ENCODE measurements at regions not wholly inside any gene's neighbourhood (a gene's known extent, or its start where the extent isn't known, plus 50 kb on each side); places are given as distances from the start of the nearest gene placed in this dataset.

GRCh38 chr1:47708019-47708535 is 270.2 kb downstream of the FOXD2 start:
- TF ChIP-seq ZNF384 (IDR thresholded peaks at IDR 0.05) (no peak), FOXM1 (IDR thresholded peaks at IDR 0.05; ENCODE audit: borderline replicate concordance) (no peak), CTBP1 (IDR thresholded peaks at IDR 0.05; ENCODE audit: borderline replicate concordance) (no peak), FOXK2 (IDR thresholded peaks at IDR 0.05) (no peak), PKNOX1 (IDR thresholded peaks at IDR 0.05) (no peak), SUZ12 (IDR thresholded peaks at IDR 0.05) (no peak), HDGF (IDR thresholded peaks at IDR 0.05; ENCODE audit: borderline replicate concordance) (no peak), BHLHE40 (IDR thresholded peaks at IDR 0.05; ENCODE audit: borderline replicate concordance) (no peak)
- POLR2A ChIA-PET, result interaction anchor here (1.6 to 2.3 kb wide), 2 partner anchors 21 to 23 kb away, joined by 3 to 15 read pairs; no protein-coding TSS in a partner anchor
- CTCF ChIA-PET, result interaction anchor here (1.6 to 4.6 kb wide), 3 partner anchors 259 to 276 kb away, joined by 5 to 41 read pairs (median 8); partner anchors contain the start of gene FOXD2
- no peak for DNase-seq (ENCODE audit: extremely low spot score)

GRCh38 chr1:47708658-47709018 is 270.8 kb downstream of the FOXD2 start:
- POLR2A ChIA-PET, result interaction anchor here (0.9 to 2.3 kb wide), 10 partner anchors 13 to 273 kb away, joined by 3 to 15 read pairs (median 4); partner anchors contain the start of gene FOXD2
- CTCF ChIA-PET, result interaction anchor here (0.6 to 4.6 kb wide), 8 partner anchors 12 to 277 kb away, joined by 3 to 41 read pairs (median 6); partner anchors contain the start of gene FOXD2
- DNase-seq (ENCODE audit: extremely low spot score), result no peak
- TF ChIP-seq ZNF384 (IDR thresholded peaks at IDR 0.05) (no peak), TARDBP (IDR thresholded peaks at IDR 0.05) (no peak), FOXK2 (IDR thresholded peaks at IDR 0.05) (no peak), ELF4 (IDR thresholded peaks at IDR 0.05) (no peak), HDGF (IDR thresholded peaks at IDR 0.05; ENCODE audit: borderline replicate concordance) (no peak), LEF1 (IDR thresholded peaks at IDR 0.05; ENCODE audit: borderline replicate concordance) (no peak), NFRKB (IDR thresholded peaks at IDR 0.05) (no peak), BHLHE40 (IDR thresholded peaks at IDR 0.05; ENCODE audit: borderline replicate concordance) (no peak), CTBP1 (IDR thresholded peaks at IDR 0.05; ENCODE audit: borderline replicate concordance) (no peak), PKNOX1 (IDR thresholded peaks at IDR 0.05) (no peak)

GRCh38 chr1:47709019-47709871 is 271.4 kb downstream of the FOXD2 start:
- CTCF ChIA-PET, result interaction anchor here (0.5 to 4.6 kb wide), 12 partner anchors 9 to 359 kb away, joined by 3 to 41 read pairs (median 4); partner anchors contain the start of gene FOXD2
- TF ChIP-seq L3MBTL2 (conservative IDR thresholded peaks at IDR 0.05) (peak; percentile 52; the same call in 1 of the 2 replicates), FOXA1 (IDR thresholded peaks at IDR 0.05) (no peak)
- peak; percentile 72 for DNase-seq (ENCODE audit: extremely low spot score)
- POLR2A ChIA-PET, result interaction anchor here (0.9 to 2.3 kb wide), 10 partner anchors 14 to 273 kb away, joined by 3 to 15 read pairs (median 4); partner anchors contain the start of gene FOXD2

DNA sequence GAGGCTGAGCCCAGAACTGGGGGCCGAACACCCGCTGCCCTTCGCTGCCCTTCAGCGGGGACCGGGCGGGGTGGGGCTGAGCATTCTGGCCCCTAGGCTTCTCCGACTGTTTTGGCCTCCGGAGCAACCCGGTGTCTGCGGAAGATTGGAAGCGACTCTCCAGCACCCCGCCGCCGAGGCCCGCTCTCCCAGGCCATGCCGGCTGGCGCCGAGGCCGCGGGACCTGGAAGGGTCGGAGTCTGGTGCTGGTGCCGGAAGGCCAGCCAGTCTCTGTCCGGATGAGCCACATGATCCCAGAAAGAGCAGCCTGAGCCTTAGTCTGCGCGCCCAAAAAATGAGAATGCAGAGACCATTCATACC is 272.0 kb downstream of the FOXD2 start:
- TF ChIP-seq LEF1 (IDR thresholded peaks at IDR 0.05; ENCODE audit: borderline replicate concordance) (no peak), ELF4 (IDR thresholded peaks at IDR 0.05) (no peak), PKNOX1 (IDR thresholded peaks at IDR 0.05) (no peak), ZNF384 (IDR thresholded peaks at IDR 0.05) (no peak), FOXK2 (IDR thresholded peaks at IDR 0.05) (no peak), CTBP1 (IDR thresholded peaks at IDR 0.05; ENCODE audit: borderline replicate concordance) (no peak), SUZ12 (IDR thresholded peaks at IDR 0.05) (no peak), SP1 (IDR thresholded peaks at IDR 0.05) (no peak), HDGF (IDR thresholded peaks at IDR 0.05; ENCODE audit: borderline replicate concordance) (no peak), FOXA1 (IDR thresholded peaks at IDR 0.05) (no peak), BHLHE40 (IDR thresholded peaks at IDR 0.05; ENCODE audit: borderline replicate concordance) (no peak), NFRKB (IDR thresholded peaks at IDR 0.05) (no peak), ARNT (IDR thresholded peaks at IDR 0.05) (no peak), FOXM1 (IDR thresholded peaks at IDR 0.05; ENCODE audit: borderline replicate concordance) (no peak), TARDBP (IDR thresholded peaks at IDR 0.05) (no peak), L3MBTL2 (conservative IDR thresholded peaks at IDR 0.05) (no peak; the same call in 1 of the 2 replicates)
- DNase-seq (ENCODE audit: extremely low spot score), result peak; percentile 46
- CTCF ChIA-PET, result interaction anchor here (0.5 to 4.6 kb wide), 19 partner anchors 14 to 388 kb away, joined by 3 to 41 read pairs (median 4); partner anchors contain the start of gene FOXD2
- POLR2A ChIA-PET, result interaction anchor here (1.2 to 2.3 kb wide), 5 partner anchors 22 to 272 kb away, joined by 3 to 15 read pairs (median 4); partner anchors contain the start of gene FOXD2

GRCh38 chr1:47710329-47711071 is 272.7 kb downstream of the FOXD2 start:
- 0 out of 2 replicates have a peak, but pooled peaks have one; percentile 28 for TF ChIP-seq CTBP1 (IDR thresholded peaks at IDR 0.05; ENCODE audit: borderline replicate concordance)
- no peak for TF ChIP-seq L3MBTL2 (conservative IDR thresholded peaks at IDR 0.05)
- peak; percentile 93 for DNase-seq (ENCODE audit: extremely low spot score)
- CTCF ChIA-PET, result interaction anchor here (0.6 to 4.6 kb wide), 22 partner anchors 9 to 389 kb away, joined by 3 to 41 read pairs (median 4); partner anchors contain the start of gene FOXD2
- POLR2A ChIA-PET, result interaction anchor here (0.8 to 3.0 kb wide), 4 partner anchors 10 to 273 kb away, joined by 3 to 18 read pairs (median 3); partner anchors contain the start of gene FOXD2

Measured in HEK293T (cell line).